H1 (cell line): ENCODE measurements at regions not wholly inside any gene's neighbourhood (a gene's known extent, or its start where the extent isn't known, plus 50 kb on each side); places are given as distances from the start of the nearest gene placed in this dataset.

Experiments
- CTCF ChIA-PET: fragments of 300-600 bp; sonication (Branson Sonifier 250); formaldehyde crosslinking; loops from one replicate; lab custom pipeline; 2021; ENCODE audit not compliant: partially characterized antibody; lab: Charles Lee
- POLR2A ChIA-PET: fragments of 300-600 bp; sonication (Branson Sonifier 250); formaldehyde crosslinking; loops from one replicate; lab custom pipeline; 2021; ENCODE audit warnings: inconsistent platforms; ENCODE audit not compliant: partially characterized antibody; lab: Charles Lee
- DNase-seq, 2 experiments: peaks; one replicate each; pipeline versions ENCODE4 v3.0.0 to v3.0.0-alpha.2; 2010 to 2022; ENCODE audit warnings: low spot score in 2 of 2, low read depth in 1 of 2, mixed read lengths in 1 of 2
- FAIRE-seq: peaks from 2 replicates; lab custom pipeline; 2011; peaks lifted over from hg19 to GRCh38; lab: Jason Lieb, UNC
- H2AFZ ChIP-seq: 2 replicates; pipeline ENCODE4 v1.8.1; 2012; ENCODE audit warnings: low read length, inconsistent platforms
- H2AK5ac ChIP-seq: 2 replicates; pipeline ENCODE4 v1.6.1; 2013; ENCODE audit warnings: low read depth, low read length
- H2BK120ac ChIP-seq: replicated peaks from 2 replicates; pipeline ENCODE3; 2013; ENCODE audit warnings: low read depth, low read length, inconsistent platforms
- H2BK12ac ChIP-seq: 2 replicates; pipeline ENCODE4 v1.6.1; 2013; ENCODE audit warnings: low read depth, low read length
- H2BK15ac ChIP-seq: 2 replicates; pipeline ENCODE4 v1.6.1; 2013; ENCODE audit warnings: low read length
- H2BK20ac ChIP-seq: 2 replicates; pipeline ENCODE4 v1.6.1; 2013; ENCODE audit warnings: low read length
- H2BK5ac ChIP-seq: 2 replicates; pipeline ENCODE4 v1.6.1; 2013; ENCODE audit warnings: low read depth, low read length
- H3K14ac ChIP-seq: 2 replicates; pipeline ENCODE4 v1.6.1; 2013; ENCODE audit warnings: inconsistent platforms; ENCODE audit not compliant: insufficient read length
- H3K18ac ChIP-seq: 2 replicates; pipeline ENCODE4 v1.6.1; 2013; ENCODE audit warnings: low read length; ENCODE audit errors: extremely low read depth
- H3K23ac ChIP-seq: 2 replicates; pipeline ENCODE4 v1.6.1; 2013; ENCODE audit warnings: inconsistent platforms; ENCODE audit not compliant: insufficient read length
- H3K23me2 ChIP-seq: 2 replicates; pipeline ENCODE4 v1.6.1; 2013; ENCODE audit warnings: low read depth, low read length
- H3K27ac ChIP-seq: 2 replicates; pipeline ENCODE4 v1.6.1; 2011; ENCODE audit warnings: low read depth, low read length, inconsistent platforms
- H3K27me3 ChIP-seq, 4 experiments: replicated peaks in 1 of 4; 1 replicate in 1 of 4; 2 replicates in 3 of 4; pipeline versions ENCODE4 v1.6.1 to v1.8.1; 2011 to 2013; ENCODE audit warnings: low read length in 3 of 4, mild to moderate bottlenecking in 3 of 4, inconsistent platforms in 2 of 4, mixed read lengths in 2 of 4, moderate library complexity in 1 of 4; ENCODE audit not compliant: control insufficient read depth in 3 of 4, insufficient read depth in 3 of 4; ENCODE audit errors: extremely low read depth in 1 of 4
- H3K36me3 ChIP-seq, 4 experiments: 2 replicates each; pipeline versions ENCODE4 v1.6.1 to v1.8.1; 2011 to 2013; ENCODE audit warnings: mild to moderate bottlenecking in 4 of 4, low read length in 3 of 4, moderate library complexity in 2 of 4, control low read depth in 1 of 4, inconsistent platforms in 1 of 4; ENCODE audit not compliant: insufficient read depth in 4 of 4, control insufficient read depth in 2 of 4
- H3K4ac ChIP-seq: replicated peaks from 2 replicates; pipeline ENCODE3; 2013; ENCODE audit warnings: low read length, low read depth, mixed read lengths, inconsistent platforms; ENCODE audit not compliant: insufficient read length
- H3K4me1 ChIP-seq, 4 experiments: replicated peaks in 1 of 4; 1 replicate in 1 of 4; 2 replicates in 3 of 4; pipeline versions ENCODE4 v1.6.1 to v1.8.1; 2011 to 2013; ENCODE audit warnings: low read length in 3 of 4, inconsistent platforms in 2 of 4, mixed read lengths in 1 of 4; ENCODE audit not compliant: insufficient read depth in 4 of 4, control insufficient read depth in 3 of 4
- H3K4me2 ChIP-seq, 2 experiments: 2 replicates each; pipeline versions ENCODE4 v1.6.1 to v1.8.1; 2011 to 2013; ENCODE audit warnings: low read depth in 2 of 2, low read length in 2 of 2, control low read depth in 1 of 2, inconsistent platforms in 1 of 2, mild to moderate bottlenecking in 1 of 2; ENCODE audit not compliant: insufficient read depth in 1 of 2
- H3K4me3 ChIP-seq, 4 experiments: fragments of 200-600, 300-600 bp in 1 of 4; sonication (generic), shearing (Covaris generic), sonication (Bioruptor Twin) in 1 of 4; 2 replicates each; pipeline versions ENCODE4 v1.5.1 to v1.8.1; 2011 to 2016; ENCODE audit warnings: low read length in 4 of 4, low read depth in 3 of 4, control low read depth in 2 of 4, inconsistent platforms in 2 of 4, mild to moderate bottlenecking in 2 of 4, mixed read lengths in 1 of 4, moderate library complexity in 1 of 4; ENCODE audit not compliant: insufficient read depth in 2 of 4; ENCODE audit errors: extremely low read depth in 1 of 4
- H3K56ac ChIP-seq: replicated peaks from 2 replicates; pipeline ENCODE3; 2013; ENCODE audit warnings: low read depth, mild to moderate bottlenecking, mixed read lengths, low read length, inconsistent platforms; ENCODE audit not compliant: insufficient read length
- H3K79me1 ChIP-seq: 2 replicates; pipeline ENCODE4 v1.6.1; 2013; ENCODE audit warnings: low read depth, low read length, control low read depth
- H3K79me2 ChIP-seq, 2 experiments: 2 replicates each; pipeline versions ENCODE4 v1.6.1 to v1.8.1; 2012 to 2013; ENCODE audit warnings: low read length in 2 of 2, mild to moderate bottlenecking in 2 of 2, inconsistent platforms in 1 of 2; ENCODE audit not compliant: insufficient read depth in 2 of 2, control insufficient read depth in 1 of 2
- H3K9ac ChIP-seq, 4 experiments: replicated peaks in 1 of 4; 1 replicate in 1 of 4; 2 replicates in 3 of 4; pipeline versions ENCODE4 v1.6.1 to v1.8.1; 2011 to 2013; ENCODE audit warnings: low read depth in 3 of 4, low read length in 3 of 4, control low read depth in 2 of 4, mild to moderate bottlenecking in 2 of 4, moderate library complexity in 2 of 4, inconsistent platforms in 1 of 4; ENCODE audit errors: extremely low read depth in 1 of 4
- H3K9me3 ChIP-seq, 2 experiments: 2 replicates each; pipeline versions ENCODE4 v1.6.1 to v1.8.1; 2012 to 2013; ENCODE audit warnings: mild to moderate bottlenecking in 2 of 2, moderate library complexity in 2 of 2, control low read depth in 1 of 2, inconsistent platforms in 1 of 2, low read depth in 1 of 2, low read length in 1 of 2, mixed read lengths in 1 of 2; ENCODE audit not compliant: insufficient read depth in 2 of 2
- H4K20me1 ChIP-seq, 2 experiments: replicated peaks in 1 of 2; 2 replicates each; pipeline versions ENCODE3 to v1.8.1; 2011 to 2013; ENCODE audit warnings: inconsistent platforms in 2 of 2, low read length in 2 of 2, mild to moderate bottlenecking in 1 of 2; ENCODE audit not compliant: insufficient read depth in 2 of 2, control insufficient read depth in 1 of 2
- H4K5ac ChIP-seq: 2 replicates; pipeline ENCODE4 v1.6.1; 2013; ENCODE audit warnings: low read length, low read depth, mixed read lengths, inconsistent platforms; ENCODE audit not compliant: insufficient read length
- H4K8ac ChIP-seq: 2 replicates; pipeline ENCODE4 v1.8.0; 2013; ENCODE audit warnings: mild to moderate bottlenecking, moderate library complexity, low read length, inconsistent platforms; ENCODE audit not compliant: insufficient read depth; ENCODE audit errors: extremely low read depth
- H4K91ac ChIP-seq: replicated peaks from 2 replicates; pipeline ENCODE3; 2013; ENCODE audit warnings: low read length, mixed read lengths, inconsistent platforms; ENCODE audit not compliant: insufficient read length
- KDM1A ChIP-seq: fragments of 200-600, 300-600 bp; sonication (generic); IDR thresholded peaks from 2 replicates; pipeline ENCODE4 v1.7.1; 2016; ENCODE audit warnings: mild to moderate bottlenecking, low read length, borderline replicate concordance
- KDM4A ChIP-seq: IDR thresholded peaks from one replicate; pipeline ENCODE4 v1.7.1; 2012; ENCODE audit warnings: low read depth, mild to moderate bottlenecking, moderate library complexity, low read length, inconsistent platforms; ENCODE audit not compliant: severe bottlenecking
- KDM5A ChIP-seq: fragments of 200-600 bp; IDR thresholded peaks from 2 replicates; pipeline ENCODE4 v1.7.1; 2012; ENCODE audit warnings: mild to moderate bottlenecking, low read length, inconsistent platforms, mixed read lengths
- YY1 ChIP-seq: IDR thresholded peaks from 2 replicates; pipeline ENCODE4 v1.6.1; 2011; ENCODE audit warnings: low read depth, mild to moderate bottlenecking, low read length
- WGBS, 2 experiments: shearing (Covaris generic) in 1 of 2; methylation state at CpG; one replicate each; pipeline versions ENCODE4 v1.1.6 to v1.1.7; 2013 to 2015; ENCODE audit warnings: low lambda C conversion rate in 2 of 2, mixed read lengths in 2 of 2, inconsistent platforms in 1 of 2, low coverage in 1 of 2, missing lambda C conversion rate in 1 of 2; ENCODE audit not compliant: insufficient replicate concordance in 2 of 2, insufficient coverage in 1 of 2, insufficient read length in 1 of 2; ENCODE audit errors: extremely low coverage in 1 of 2, missing lambda C conversion rate in 1 of 2; 5-methylcytosine and 5-hydroxymethylcytosine counted together

GRCh38 chr4:98765771-98766170 is 107.4 kb upstream of the TSPAN5 start:
- Histone ChIP-seq H3K9ac (no peak overlapping the region), H2BK120ac (no peak overlapping the region), H4K5ac (no peak overlapping the region), H2AK5ac (no peak overlapping the region), H3K9me3 (0 out of 4 replicates have a peak, but pooled peaks cover 0 to 3% of the 10 kb centered on the region in 2 experiments), H3K79me1 (no peaks in the 10 kb centered on the region), H2BK15ac (no peak overlapping the region), H2BK5ac (no peak overlapping the region), H3K27me3 (no peaks in the 10 kb centered on the region), H4K8ac (no peak overlapping the region), H3K23ac (no peak overlapping the region), H3K4me2 (no peak overlapping the region), H3K27ac (no peak overlapping the region), H4K20me1 (no peaks in the 10 kb centered on the region), H3K79me2 (no peaks in the 10 kb centered on the region), H2AFZ (no peak overlapping the region), H3K23me2 (no peaks in the 10 kb centered on the region; the same call in 1 of the 2 replicates), H3K18ac (no peak overlapping the region), H3K4me3 (no peak overlapping the region), H3K4me1 (no peaks in the 10 kb centered on the region), H3K56ac (no peak overlapping the region), H2BK20ac (no peak overlapping the region), H3K36me3 (no peaks in the 10 kb centered on the region), H3K14ac (no peak overlapping the region), H4K91ac (no peak overlapping the region), H2BK12ac (no peak overlapping the region), H3K4ac (no peak overlapping the region)
- POLR2A ChIA-PET = no interaction called here
- DNase-seq = no peak
- TF ChIP-seq KDM1A (no peak), YY1 (no peak), KDM4A (no peak), KDM5A (no peak)
- no peak for FAIRE-seq
- 88% methylated on average over 1 of the region's 1 CpG; no CpG with 5 or more reads in 1 of the 2 experiments for WGBS, 2 experiments
- CTCF ChIA-PET = no interaction called here
